ENCODE measurements at regions not wholly inside any gene's neighbourhood (a gene's known extent, or its start where the extent isn't known, plus 50 kb on each side); places are given as distances from the start of the nearest gene placed in this dataset.

DNA sequence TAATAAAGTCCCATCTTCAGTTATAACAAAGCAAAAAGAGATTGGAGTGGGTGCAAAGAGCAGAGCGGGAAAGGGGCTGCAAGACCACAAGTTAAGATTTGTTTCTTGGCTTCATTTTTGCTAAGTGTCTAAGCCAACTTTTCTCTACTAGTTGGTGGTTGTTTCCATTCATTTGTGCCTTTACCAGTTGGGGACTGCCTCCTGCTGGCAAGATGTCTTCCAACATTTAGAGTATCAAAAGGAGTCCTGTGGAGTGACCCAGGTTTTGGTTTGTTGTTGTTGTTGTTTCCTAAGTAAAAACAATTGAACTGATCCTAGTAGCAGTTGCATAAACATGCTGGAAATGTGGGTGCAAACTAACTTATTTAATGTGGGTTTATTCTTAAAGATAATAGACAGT is 121.1 kb downstream of the SPATA18 start:
- TF ChIP-seq, protein P1, sequence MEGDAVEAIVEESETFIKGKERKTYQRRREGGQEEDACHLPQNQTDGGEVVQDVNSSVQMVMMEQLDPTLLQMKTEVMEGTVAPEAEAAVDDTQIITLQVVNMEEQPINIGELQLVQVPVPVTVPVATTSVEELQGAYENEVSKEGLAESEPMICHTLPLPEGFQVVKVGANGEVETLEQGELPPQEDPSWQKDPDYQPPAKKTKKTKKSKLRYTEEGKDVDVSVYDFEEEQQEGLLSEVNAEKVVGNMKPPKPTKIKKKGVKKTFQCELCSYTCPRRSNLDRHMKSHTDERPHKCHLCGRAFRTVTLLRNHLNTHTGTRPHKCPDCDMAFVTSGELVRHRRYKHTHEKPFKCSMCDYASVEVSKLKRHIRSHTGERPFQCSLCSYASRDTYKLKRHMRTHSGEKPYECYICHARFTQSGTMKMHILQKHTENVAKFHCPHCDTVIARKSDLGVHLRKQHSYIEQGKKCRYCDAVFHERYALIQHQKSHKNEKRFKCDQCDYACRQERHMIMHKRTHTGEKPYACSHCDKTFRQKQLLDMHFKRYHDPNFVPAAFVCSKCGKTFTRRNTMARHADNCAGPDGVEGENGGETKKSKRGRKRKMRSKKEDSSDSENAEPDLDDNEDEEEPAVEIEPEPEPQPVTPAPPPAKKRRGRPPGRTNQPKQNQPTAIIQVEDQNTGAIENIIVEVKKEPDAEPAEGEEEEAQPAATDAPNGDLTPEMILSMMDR (IDR thresholded peaks at IDR 0.05) = no peak
- TF ChIP-seq POLR2A (IDR thresholded peaks at IDR 0.05) (no peak), EP300 (IDR thresholded peaks at IDR 0.05) (no peak)
